ENCODE measurements at regions not wholly inside any gene's neighbourhood (a gene's known extent, or its start where the extent isn't known, plus 50 kb on each side); places are given as distances from the start of the nearest gene placed in this dataset.

- Histone ChIP-seq H3K27me3 (ENCODE audit: insufficient read depth) (no peaks in the 10 kb centered on the region), H3K36me3 (ENCODE audit: insufficient read depth) (no peaks in the 10 kb centered on the region), H3K79me2 (replicated peaks; ENCODE audit: insufficient read depth) (no peaks in the 10 kb centered on the region), H3F3A (replicated peaks; ENCODE audit: low read depth) (no peaks in the 10 kb centered on the region), H2AFZ (no peak overlapping the region), H3K9me2 (ENCODE audit: insufficient read depth) (no peaks in the 10 kb centered on the region), H3K4me3 (no peak overlapping the region), H3K27ac (ENCODE audit: low read depth) (no peak overlapping the region), H4K20me1 (replicated peaks; ENCODE audit: insufficient read depth) (no peaks in the 10 kb centered on the region), H3K4me1 (ENCODE audit: insufficient read depth) (no peaks in the 10 kb centered on the region), H3K4me2 (no peak overlapping the region)
- TF ChIP-seq POLR2AphosphoS5 (IDR thresholded peaks at IDR 0.05; ENCODE audit: low read depth): no peak
- no peak for TF ChIP-seq ETS1 (IDR thresholded peaks at IDR 0.05)
- TF ChIP-seq ZNF114 (CRISPR knock-in tag; IDR thresholded peaks at IDR 0.05): no peak
- no peak for TF ChIP-seq CTCF (conservative IDR thresholded peaks at IDR 0.05; ENCODE audit: low read depth in 2 of 2)
- no peak for TF ChIP-seq REST (IDR thresholded peaks at IDR 0.05; ENCODE audit: unreplicated experiment)
- H3K9me3 Mint-ChIP-seq: peaks cover 55% of the 10 kb centered on the region
- DNase-seq (ENCODE audit: low spot score) (no peak), ATAC-seq (no peak)
- H3K27me3 Mint-ChIP-seq (ENCODE audit: insufficient read depth, low read depth, poor library complexity): peaks cover 7% of the 10 kb centered on the region
- no peaks in the 10 kb centered on the region for H3K4me1 Mint-ChIP-seq
- H3K36me3 Mint-ChIP-seq (ENCODE audit: low read depth): peaks cover 35% of the 10 kb centered on the region
- H3K27ac Mint-ChIP-seq: no peak overlapping the region
- H3K4me3 Mint-ChIP-seq: no peak overlapping the region
Observed at GRCh38 chr6:169391473-169392071, 137.9 kb upstream of the THBS2 start.

GRCh38 chr6:169388395-169389166 is 134.9 kb upstream of the THBS2 start:
- Mint-ChIP-seq H3K36me3 (ENCODE audit: low read depth) (peaks cover 29% of the 10 kb centered on the region), H3K27ac (no peak overlapping the region), H3K4me1 (no peaks in the 10 kb centered on the region), H3K4me3 (no peak overlapping the region), H3K27me3 (ENCODE audit: insufficient read depth, low read depth, poor library complexity) (peaks cover 4% of the 10 kb centered on the region), H3K9me3 (peaks cover 54% of the 10 kb centered on the region)
- no peak overlapping the region for H3K4me2 ChIP-seq
- no peak overlapping the region for H3K4me3 ChIP-seq
- no peaks in the 10 kb centered on the region for H3K36me3 ChIP-seq (ENCODE audit: insufficient read depth)
- H3K27me3 ChIP-seq (ENCODE audit: insufficient read depth): no peaks in the 10 kb centered on the region
- no peak overlapping the region for H2AFZ ChIP-seq
- no peaks in the 10 kb centered on the region for H3F3A ChIP-seq (replicated peaks; ENCODE audit: low read depth)
- DNase-seq (ENCODE audit: low spot score) (no peak), ATAC-seq (no peak)
- no peaks in the 10 kb centered on the region for H4K20me1 ChIP-seq (replicated peaks; ENCODE audit: insufficient read depth)
- no peak overlapping the region for H3K27ac ChIP-seq (ENCODE audit: low read depth)
- H3K4me1 ChIP-seq (ENCODE audit: insufficient read depth): no peaks in the 10 kb centered on the region
- no peaks in the 10 kb centered on the region for H3K79me2 ChIP-seq (replicated peaks; ENCODE audit: insufficient read depth)
- H3K9me2 ChIP-seq (ENCODE audit: insufficient read depth): no peaks in the 10 kb centered on the region
- no peak for TF ChIP-seq ETS1 (IDR thresholded peaks at IDR 0.05)
- TF ChIP-seq CTCF (conservative IDR thresholded peaks at IDR 0.05; ENCODE audit: low read depth in 2 of 2): no peak

Data from GM23338 (cell line).